ENCODE measurements at regions not wholly inside any gene's neighbourhood (a gene's known extent, or its start where the extent isn't known, plus 50 kb on each side); places are given as distances from the start of the nearest gene placed in this dataset.

GRCh38 chr12:91561301-91561957 is 378.8 kb upstream of the DCN start:
- H2AFZ ChIP-seq (ENCODE audit: low read depth, low read length, severe bottlenecking): no peak overlapping the region
- no peaks in the 10 kb centered on the region for H3K9me2 ChIP-seq (replicated peaks; ENCODE audit: insufficient read depth, low read length)
- TF ChIP-seq EZH2phosphoT487 (conservative IDR thresholded peaks at IDR 0.05; ENCODE audit: low read length): no peak
- TF ChIP-seq CTCF (IDR thresholded peaks at IDR 0.05; ENCODE audit: insufficient read depth, low read length, poor library complexity, severe bottlenecking): no peak
- H3K36me3 ChIP-seq (ENCODE audit: low read length): no peaks in the 10 kb centered on the region
- no peak overlapping the region for H3K4me2 ChIP-seq (ENCODE audit: low read depth, low read length, poor library complexity, severe bottlenecking)
- H3K4me3 ChIP-seq (ENCODE audit: insufficient read depth, low read length, poor library complexity, severe bottlenecking): no peak overlapping the region
- no peaks in the 10 kb centered on the region for H4K20me1 ChIP-seq (ENCODE audit: low read depth, low read length)
- H3K79me2 ChIP-seq (ENCODE audit: insufficient read depth, low read length): no peaks in the 10 kb centered on the region
- no peaks in the 10 kb centered on the region for H3F3A ChIP-seq (ENCODE audit: insufficient read depth)
- no peak overlapping the region for H3K9ac ChIP-seq (ENCODE audit: low read length)
- H3K9me3 ChIP-seq (ENCODE audit: insufficient read depth, low read length): no peaks in the 10 kb centered on the region
- H3K27ac ChIP-seq (ENCODE audit: low read depth, low read length): no peak overlapping the region
- H3K27me3 ChIP-seq (ENCODE audit: low read length): no peaks in the 10 kb centered on the region

- no peak overlapping the region for H2AFZ ChIP-seq (ENCODE audit: low read depth, low read length, severe bottlenecking)
- no peaks in the 10 kb centered on the region for H3K9me3 ChIP-seq (ENCODE audit: insufficient read depth, low read length)
- no peaks in the 10 kb centered on the region for H3K79me2 ChIP-seq (ENCODE audit: insufficient read depth, low read length)
- no peak overlapping the region for H3K27ac ChIP-seq (ENCODE audit: low read depth, low read length)
- no peak overlapping the region for H3K9ac ChIP-seq (ENCODE audit: low read length)
- H3K4me2 ChIP-seq (ENCODE audit: low read depth, low read length, poor library complexity, severe bottlenecking): no peak overlapping the region
- H3K9me2 ChIP-seq (replicated peaks; ENCODE audit: insufficient read depth, low read length): no peaks in the 10 kb centered on the region
- no peaks in the 10 kb centered on the region for H3K36me3 ChIP-seq (ENCODE audit: low read length)
- no peaks in the 10 kb centered on the region for H3F3A ChIP-seq (ENCODE audit: insufficient read depth)
- H4K20me1 ChIP-seq (ENCODE audit: low read depth, low read length): no peaks in the 10 kb centered on the region
- H3K27me3 ChIP-seq (ENCODE audit: low read length): no peaks in the 10 kb centered on the region
- H3K4me3 ChIP-seq (ENCODE audit: insufficient read depth, low read length, poor library complexity, severe bottlenecking): no peak overlapping the region
- TF ChIP-seq CTCF (IDR thresholded peaks at IDR 0.05; ENCODE audit: insufficient read depth, low read length, poor library complexity, severe bottlenecking) (no peak), EZH2phosphoT487 (conservative IDR thresholded peaks at IDR 0.05; ENCODE audit: low read length) (no peak)
Observed at GRCh38 chr12:91556909-91557308, 374.3 kb upstream of the DCN start.

- no peaks in the 10 kb centered on the region for H3K27me3 ChIP-seq (ENCODE audit: low read length)
- no peaks in the 10 kb centered on the region for H3K36me3 ChIP-seq (ENCODE audit: low read length)
- H2AFZ ChIP-seq (ENCODE audit: low read depth, low read length, severe bottlenecking): no peak overlapping the region
- TF ChIP-seq EZH2phosphoT487 (conservative IDR thresholded peaks at IDR 0.05; ENCODE audit: low read length) (no peak), CTCF (IDR thresholded peaks at IDR 0.05; ENCODE audit: insufficient read depth, low read length, poor library complexity, severe bottlenecking) (no peak)
- no peak overlapping the region for H3K4me2 ChIP-seq (ENCODE audit: low read depth, low read length, poor library complexity, severe bottlenecking)
- no peaks in the 10 kb centered on the region for H3F3A ChIP-seq (ENCODE audit: insufficient read depth)
- no peaks in the 10 kb centered on the region for H3K9me2 ChIP-seq (replicated peaks; ENCODE audit: insufficient read depth, low read length)
- H3K79me2 ChIP-seq (ENCODE audit: insufficient read depth, low read length): no peaks in the 10 kb centered on the region
- no peaks in the 10 kb centered on the region for H3K9me3 ChIP-seq (ENCODE audit: insufficient read depth, low read length)
- no peak overlapping the region for H3K9ac ChIP-seq (ENCODE audit: low read length)
- no peak overlapping the region for H3K4me3 ChIP-seq (ENCODE audit: insufficient read depth, low read length, poor library complexity, severe bottlenecking)
- H4K20me1 ChIP-seq (ENCODE audit: low read depth, low read length): no peaks in the 10 kb centered on the region
- no peak overlapping the region for H3K27ac ChIP-seq (ENCODE audit: low read depth, low read length)
Observed at GRCh38 chr12:91555436-91556415, 373.1 kb upstream of the DCN start.

All from SU-DHL-6 (cell line).